Activated T-helper 1 cell treated with anti-CD3 and anti-CD28 coated beads, Interleukin-12 subunit alpha, Interleukin-12 subunit beta, Interleukin-2, Interleukin-4 antibody, amounts not matched to agents 30 ng/mL and 10 ng/mL and 1 ng/mL, durations not matched to agents 14 hours and 24 hours and 36 hours (primary cell): ENCODE measurements at regions not wholly inside any gene's neighbourhood (a gene's known extent, or its start where the extent isn't known, plus 50 kb on each side); places are given as distances from the start of the nearest gene placed in this dataset.

Source experiments
- DNase-seq: peaks from one replicate; pipeline ENCODE4 v3.0.0; 2021; ENCODE audit warnings: low spot score
- H3K27ac Mint-ChIP-seq: one replicate; pipeline ENCODE4 v1.8.0; 2021; ENCODE audit warnings: mild to moderate bottlenecking, mixed read lengths
- H3K27me3 Mint-ChIP-seq: one replicate; pipeline ENCODE4 v1.8.0; 2022; ENCODE audit warnings: mild to moderate bottlenecking, moderate library complexity, mixed read lengths; ENCODE audit not compliant: insufficient read depth
- H3K36me3 Mint-ChIP-seq: one replicate; pipeline ENCODE4 v1.8.0; 2021; ENCODE audit warnings: low read depth, mixed read lengths
- H3K4me1 Mint-ChIP-seq: one replicate; pipeline ENCODE4 v1.8.0; 2021; ENCODE audit warnings: low read depth, mixed read lengths
- H3K4me3 Mint-ChIP-seq: one replicate; pipeline ENCODE4 v1.8.0; 2021; ENCODE audit warnings: mild to moderate bottlenecking, moderate library complexity, mixed read lengths
- H3K9me3 Mint-ChIP-seq: one replicate; pipeline ENCODE4 v1.8.0; 2021; ENCODE audit warnings: mixed read lengths
- intact Hi-C: fragments of 100-400 bp; cut with micrococcal nuclease; formaldehyde crosslinking; loops from one replicate; pipeline ENCODE4 v1.15.1; 2024

DNA sequence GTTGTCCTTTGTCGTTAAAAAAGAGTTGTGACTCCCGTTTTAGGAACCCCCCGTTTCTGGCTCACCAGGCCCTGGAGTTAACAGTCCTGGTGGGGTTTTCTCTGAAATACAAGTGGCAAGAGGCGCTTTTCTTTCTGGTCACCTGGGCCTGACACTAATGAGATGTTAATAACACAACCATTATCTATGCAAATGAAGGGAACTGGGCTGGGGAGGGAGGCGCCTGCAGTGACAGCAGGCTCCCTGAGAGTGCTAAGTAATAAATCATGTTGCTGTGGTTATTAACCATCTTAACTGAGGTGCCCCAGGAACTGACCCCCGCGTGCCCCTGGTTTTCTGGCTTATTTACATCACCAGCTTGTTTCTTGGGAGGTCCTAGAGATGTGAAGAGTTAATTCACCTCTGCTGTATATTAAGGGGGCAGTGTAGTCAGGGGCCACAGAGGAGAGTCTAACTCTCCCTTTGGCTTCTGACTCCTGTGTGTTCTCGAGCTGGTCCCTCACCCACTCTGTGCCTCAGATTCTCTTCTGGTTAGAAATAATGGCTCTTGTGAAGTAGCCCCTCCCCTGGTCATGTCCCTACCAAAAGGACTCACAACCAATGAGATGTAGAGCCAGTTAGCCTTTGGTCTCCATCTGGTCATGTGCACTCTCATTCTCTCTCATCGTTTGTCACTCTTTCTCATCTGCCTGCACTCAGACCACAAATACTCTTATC, 276.6 kb upstream of the CADM1 start:
- intact Hi-C loops, result no loop called here
- H3K9me3 Mint-ChIP-seq, result no peaks in the 10 kb centered on the region
- no peak overlapping the region for H3K4me3 Mint-ChIP-seq
- H3K36me3 Mint-ChIP-seq, result no peaks in the 10 kb centered on the region
- peaks cover 1% of the 10 kb centered on the region for H3K27me3 Mint-ChIP-seq
- no peak for DNase-seq
- no peak overlapping the region for H3K27ac Mint-ChIP-seq
- no peaks in the 10 kb centered on the region for H3K4me1 Mint-ChIP-seq

DNA sequence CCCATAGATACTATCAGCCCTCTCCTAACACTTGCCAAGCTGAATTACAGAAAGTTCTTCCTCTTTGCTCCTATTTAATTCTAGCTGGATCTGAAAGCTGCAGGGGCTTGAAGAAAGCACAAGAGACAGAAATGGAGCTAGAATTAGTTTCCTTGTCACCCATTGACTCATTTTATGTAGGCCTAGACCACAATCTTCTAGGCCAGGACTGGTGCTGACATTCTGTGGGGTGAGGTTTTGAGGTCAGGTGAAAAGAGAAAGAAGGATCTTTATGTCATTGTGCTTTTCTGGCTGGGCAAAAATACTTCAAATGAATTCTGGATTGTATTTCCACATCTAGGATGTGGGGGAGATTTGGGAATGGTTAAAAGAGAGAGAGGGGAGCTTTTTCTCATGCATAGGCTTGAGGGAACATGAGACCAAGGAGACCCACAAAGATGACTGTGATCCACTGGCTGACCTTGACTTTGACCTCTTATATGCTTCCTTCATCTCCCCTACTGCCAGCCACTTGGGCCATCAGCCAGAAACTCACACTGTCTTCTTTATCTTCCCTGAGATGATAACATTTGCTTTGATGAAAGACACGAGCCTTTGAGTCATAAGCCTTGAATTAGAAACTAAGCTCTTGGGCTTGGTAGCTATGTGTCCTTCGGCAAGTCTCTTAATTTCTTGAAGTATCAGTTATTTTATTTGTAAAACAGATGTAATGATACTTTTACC, 274.9 kb upstream of the CADM1 start:
- H3K36me3 Mint-ChIP-seq, result no peaks in the 10 kb centered on the region
- no peaks in the 10 kb centered on the region for H3K4me1 Mint-ChIP-seq
- no peak overlapping the region for H3K4me3 Mint-ChIP-seq
- no peak overlapping the region for H3K27ac Mint-ChIP-seq
- no peaks in the 10 kb centered on the region for H3K27me3 Mint-ChIP-seq
- no peaks in the 10 kb centered on the region for H3K9me3 Mint-ChIP-seq
- DNase-seq, result no peak
- intact Hi-C loops, result no loop called here

DNA sequence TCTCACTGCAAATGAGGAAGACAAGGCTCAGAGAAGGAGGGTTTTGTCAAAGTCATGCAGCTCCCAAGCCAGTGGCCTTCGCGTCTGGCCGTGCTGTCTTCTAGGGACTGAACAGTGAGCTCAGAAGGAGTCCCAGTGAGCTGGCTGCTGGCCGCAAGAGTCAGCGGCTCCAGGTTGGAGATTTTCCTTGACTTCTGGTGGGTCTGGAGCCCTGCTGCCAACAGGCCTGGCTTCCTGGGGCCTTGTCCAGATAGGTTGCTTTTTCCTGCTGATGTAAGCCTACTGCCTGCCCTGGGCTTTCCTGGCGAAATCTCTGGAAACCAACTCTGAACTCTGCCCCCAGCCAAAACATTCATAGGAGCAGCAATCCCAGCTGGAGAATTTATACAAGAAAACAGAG, 272.7 kb upstream of the CADM1 start:
- Mint-ChIP-seq H3K27ac (no peak overlapping the region), H3K27me3 (no peaks in the 10 kb centered on the region), H3K9me3 (no peaks in the 10 kb centered on the region), H3K4me3 (no peak overlapping the region), H3K36me3 (no peaks in the 10 kb centered on the region), H3K4me1 (no peaks in the 10 kb centered on the region)
- no peak for DNase-seq
- intact Hi-C loops, result no loop called here

- H3K27me3 Mint-ChIP-seq, result no peaks in the 10 kb centered on the region
- H3K9me3 Mint-ChIP-seq, result no peaks in the 10 kb centered on the region
- no peak overlapping the region for H3K27ac Mint-ChIP-seq
- H3K4me1 Mint-ChIP-seq, result no peaks in the 10 kb centered on the region
- no peaks in the 10 kb centered on the region for H3K36me3 Mint-ChIP-seq
- intact Hi-C loops, result no loop called here
- DNase-seq, result no peak
- no peak overlapping the region for H3K4me3 Mint-ChIP-seq
These were observed 271.6 kb upstream of the CADM1 start for GRCh38 chr11:115775846-115776245.

- Mint-ChIP-seq H3K9me3 (no peaks in the 10 kb centered on the region), H3K4me1 (no peaks in the 10 kb centered on the region), H3K27me3 (no peaks in the 10 kb centered on the region), H3K36me3 (no peaks in the 10 kb centered on the region), H3K27ac (no peak overlapping the region), H3K4me3 (no peak overlapping the region)
- no peak for DNase-seq
- intact Hi-C loops, result no loop called here
These were observed 270.5 kb upstream of the CADM1 start for GRCh38 chr11:115774756-115775155.

GRCh38 chr11:115769891-115770290, 265.7 kb upstream of the CADM1 start:
- intact Hi-C loops, result no loop called here
- no peak for DNase-seq
- Mint-ChIP-seq H3K36me3 (no peaks in the 10 kb centered on the region), H3K27me3 (no peaks in the 10 kb centered on the region), H3K4me3 (no peak overlapping the region), H3K4me1 (no peaks in the 10 kb centered on the region), H3K9me3 (no peaks in the 10 kb centered on the region), H3K27ac (no peak overlapping the region)

DNA sequence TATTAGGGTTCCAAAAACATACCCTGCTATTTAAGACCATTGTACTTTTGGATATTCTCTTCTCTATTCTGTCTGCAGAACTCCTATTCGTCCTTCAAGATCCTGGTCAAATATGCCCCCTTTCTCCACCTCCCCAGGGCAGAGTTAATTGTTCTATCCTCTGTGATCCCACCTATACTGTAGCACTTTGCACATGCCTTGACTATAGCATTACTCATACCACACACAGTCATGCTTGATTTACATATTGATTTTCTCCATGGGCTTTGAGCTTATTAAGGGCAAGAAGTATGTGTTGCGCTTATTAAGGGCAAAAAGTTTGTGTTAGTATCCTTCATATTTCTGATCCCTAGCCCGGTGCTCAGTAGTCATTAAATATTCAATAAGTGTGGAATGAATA, 263.7 kb upstream of the CADM1 start:
- H3K9me3 Mint-ChIP-seq, result no peaks in the 10 kb centered on the region
- DNase-seq, result no peak
- H3K27me3 Mint-ChIP-seq, result no peaks in the 10 kb centered on the region
- no peak overlapping the region for H3K27ac Mint-ChIP-seq
- H3K36me3 Mint-ChIP-seq, result no peaks in the 10 kb centered on the region
- no peak overlapping the region for H3K4me3 Mint-ChIP-seq
- H3K4me1 Mint-ChIP-seq, result no peaks in the 10 kb centered on the region
- intact Hi-C loops, result no loop called here

DNA sequence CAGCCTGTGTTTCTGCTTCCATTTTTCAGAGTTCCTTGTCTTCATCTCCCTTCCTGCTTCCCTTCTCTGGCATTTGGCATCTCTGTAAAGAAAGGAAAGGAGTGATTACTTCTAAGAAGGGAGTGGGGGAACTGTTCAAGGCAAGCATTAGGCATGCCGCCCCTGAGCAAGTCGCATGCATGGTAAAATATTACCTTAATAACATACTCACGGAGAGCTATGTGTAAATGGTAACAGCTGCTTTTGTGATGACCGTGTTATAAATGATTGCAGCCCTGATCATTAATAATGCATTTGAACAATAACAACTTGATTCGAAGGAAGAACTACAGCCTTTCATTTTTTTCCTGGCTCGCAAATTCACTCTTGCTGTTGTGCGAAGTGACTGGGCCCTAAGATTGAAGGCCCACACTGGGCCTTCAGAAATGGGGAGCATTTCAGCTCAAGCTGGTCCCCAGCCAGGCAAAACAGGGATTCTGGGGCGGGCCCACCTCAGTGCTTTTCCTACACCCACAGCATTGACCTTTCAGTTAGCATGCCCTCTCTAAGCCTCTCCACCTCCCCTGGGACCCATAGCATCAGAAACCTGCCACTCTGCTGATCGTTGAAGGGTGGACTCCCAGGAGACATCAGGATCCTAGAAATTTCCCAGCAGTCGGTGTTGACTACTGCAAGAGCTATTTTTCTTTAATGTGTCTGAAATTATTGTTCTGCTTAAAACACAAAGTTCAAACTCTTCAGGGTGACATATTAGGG, 263.0 kb upstream of the CADM1 start:
- DNase-seq, result no peak
- no peaks in the 10 kb centered on the region for H3K36me3 Mint-ChIP-seq
- no peaks in the 10 kb centered on the region for H3K4me1 Mint-ChIP-seq
- H3K27ac Mint-ChIP-seq, result no peak overlapping the region
- no peaks in the 10 kb centered on the region for H3K9me3 Mint-ChIP-seq
- intact Hi-C loops, result no loop called here
- no peaks in the 10 kb centered on the region for H3K27me3 Mint-ChIP-seq
- H3K4me3 Mint-ChIP-seq, result no peak overlapping the region

DNA sequence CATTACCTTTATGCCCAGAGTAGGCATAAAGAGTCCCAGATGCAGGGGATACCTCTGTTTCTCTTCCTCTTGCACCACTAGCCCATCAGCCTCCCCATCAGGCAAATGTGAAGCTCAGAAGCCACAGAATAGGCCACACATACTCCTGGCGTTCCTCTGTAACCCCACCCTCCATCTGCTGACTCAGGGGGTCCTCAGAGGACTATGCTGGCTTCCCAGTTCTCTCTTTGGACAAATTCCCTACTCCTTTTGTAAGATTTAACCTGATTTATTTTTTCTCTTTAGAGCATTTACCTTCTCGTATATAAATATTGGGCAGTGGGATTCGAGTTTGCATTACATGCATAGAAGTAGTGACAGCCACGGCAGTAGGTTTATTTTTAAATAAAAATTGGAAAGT, 262.3 kb upstream of the CADM1 start:
- no peaks in the 10 kb centered on the region for H3K9me3 Mint-ChIP-seq
- H3K4me1 Mint-ChIP-seq, result no peaks in the 10 kb centered on the region
- intact Hi-C loops, result no loop called here
- no peaks in the 10 kb centered on the region for H3K36me3 Mint-ChIP-seq
- H3K27me3 Mint-ChIP-seq, result no peaks in the 10 kb centered on the region
- no peak overlapping the region for H3K27ac Mint-ChIP-seq
- no peak for DNase-seq
- H3K4me3 Mint-ChIP-seq, result no peak overlapping the region

- Mint-ChIP-seq H3K9me3 (no peaks in the 10 kb centered on the region), H3K4me1 (no peaks in the 10 kb centered on the region), H3K4me3 (no peak overlapping the region), H3K27ac (no peak overlapping the region), H3K27me3 (peaks cover under 1% of the 10 kb centered on the region), H3K36me3 (no peaks in the 10 kb centered on the region)
- DNase-seq, result no peak
- intact Hi-C loops, result no loop called here
These were observed 261.6 kb upstream of the CADM1 start for GRCh38 chr11:115765803-115766239.

GRCh38 chr11:115764176-115764575, 260.0 kb upstream of the CADM1 start:
- Mint-ChIP-seq H3K4me1 (no peaks in the 10 kb centered on the region), H3K36me3 (no peaks in the 10 kb centered on the region), H3K4me3 (no peak overlapping the region), H3K27me3 (peaks cover 6% of the 10 kb centered on the region), H3K27ac (no peak overlapping the region), H3K9me3 (no peaks in the 10 kb centered on the region)
- intact Hi-C loops, result no loop called here
- no peak for DNase-seq

DNA sequence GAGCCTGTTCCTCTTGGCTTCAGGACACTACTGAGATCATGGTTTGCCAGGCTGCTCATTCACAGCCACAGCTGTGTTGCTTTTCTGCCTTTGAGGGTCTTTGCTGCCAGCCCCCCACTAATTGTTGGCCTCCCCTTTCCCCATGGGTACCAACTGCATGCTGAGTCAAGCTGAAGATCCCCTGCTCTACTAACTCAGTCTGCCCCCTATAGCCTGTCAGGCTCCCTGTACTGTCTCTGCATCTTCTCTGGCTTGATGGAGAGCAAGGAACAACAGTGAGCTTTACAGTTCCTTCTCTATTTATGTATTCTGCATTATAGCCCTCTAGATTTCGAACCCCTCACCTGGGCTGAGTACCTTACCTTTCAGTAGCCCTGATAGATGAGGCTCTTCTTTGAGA, 257.6 kb upstream of the CADM1 start:
- intact Hi-C loops, result no loop called here
- H3K27me3 Mint-ChIP-seq, result peaks cover 13% of the 10 kb centered on the region
- H3K4me3 Mint-ChIP-seq, result no peak overlapping the region
- H3K36me3 Mint-ChIP-seq, result no peaks in the 10 kb centered on the region
- H3K27ac Mint-ChIP-seq, result no peak overlapping the region
- no peak for DNase-seq
- no peaks in the 10 kb centered on the region for H3K4me1 Mint-ChIP-seq
- no peaks in the 10 kb centered on the region for H3K9me3 Mint-ChIP-seq

GRCh38 chr11:115761348-115761747, 257.1 kb upstream of the CADM1 start:
- intact Hi-C loops, result no loop called here
- Mint-ChIP-seq H3K27me3 (peaks cover 13% of the 10 kb centered on the region), H3K9me3 (no peaks in the 10 kb centered on the region), H3K36me3 (no peaks in the 10 kb centered on the region), H3K4me1 (no peaks in the 10 kb centered on the region), H3K27ac (no peak overlapping the region), H3K4me3 (no peak overlapping the region)
- no peak for DNase-seq
